DND-41 (cell line): ENCODE measurements at regions not wholly inside any gene's neighbourhood (a gene's known extent, or its start where the extent isn't known, plus 50 kb on each side); places are given as distances from the start of the nearest gene placed in this dataset.

Source experiments
- ATAC-seq: fragments of 200-7000 bp; cut with Tn5 transposase; 3 replicates; pipeline ENCODE4 v1.9.1; 2021; ENCODE audit warnings: low read depth; ENCODE audit not compliant: insufficient read depth
- DNase-seq: peaks from one replicate; pipeline ENCODE4 v3.0.0-alpha.2; 2020
- H2AFZ ChIP-seq: 2 replicates; pipeline ENCODE4 v1.6.0; 2012; ENCODE audit warnings: low read depth, low read length
- H3K27ac ChIP-seq: 2 replicates; pipeline ENCODE4 v1.5.1; 2012; ENCODE audit warnings: low read length, inconsistent platforms
- H3K27me3 ChIP-seq: fragments of 200-600 bp; sonication (generic); 2 replicates; pipeline ENCODE4 v1.6.0; 2012; ENCODE audit warnings: low read length, mild to moderate bottlenecking, inconsistent platforms; ENCODE audit not compliant: insufficient read depth, poor library complexity
- H3K36me3 ChIP-seq: 2 replicates; pipeline ENCODE4 v1.5.1; 2012; ENCODE audit warnings: low read length, inconsistent platforms; ENCODE audit not compliant: insufficient read depth
- H3K4me1 ChIP-seq: 2 replicates; pipeline ENCODE4 v1.5.1; 2012; ENCODE audit warnings: mild to moderate bottlenecking, low read length; ENCODE audit not compliant: insufficient read depth
- H3K4me2 ChIP-seq: 2 replicates; pipeline ENCODE4 v1.6.0; 2012; ENCODE audit warnings: mild to moderate bottlenecking, moderate library complexity, low read length, inconsistent platforms; ENCODE audit not compliant: insufficient read depth
- H3K4me3 ChIP-seq, 2 experiments: fragments of 200-600 bp in 1 of 2; shearing (Covaris generic) in 1 of 2; 2 replicates each; pipeline ENCODE4 v1.5.1; 2012 to 2016; ENCODE audit warnings: inconsistent platforms in 2 of 2, low read length in 2 of 2, mild to moderate bottlenecking in 2 of 2, low read depth in 1 of 2, moderate library complexity in 1 of 2
- H3K79me2 ChIP-seq: 2 replicates; pipeline ENCODE4 v1.6.0; 2012; ENCODE audit warnings: low read length, inconsistent platforms; ENCODE audit not compliant: insufficient read depth
- H3K9ac ChIP-seq: 2 replicates; pipeline ENCODE4 v1.6.0; 2012; ENCODE audit warnings: low read depth, mild to moderate bottlenecking, inconsistent platforms, low read length, moderate library complexity
- H3K9me3 ChIP-seq: 2 replicates; pipeline ENCODE4 v1.5.1; 2012; ENCODE audit warnings: low read length, moderate library complexity, mild to moderate bottlenecking, inconsistent platforms; ENCODE audit not compliant: insufficient read depth, severe bottlenecking
- H4K20me1 ChIP-seq: 2 replicates; pipeline ENCODE4 v1.6.0; 2012; ENCODE audit warnings: low read length; ENCODE audit not compliant: insufficient read depth
- CTCF ChIP-seq: IDR thresholded peaks from 2 replicates; pipeline ENCODE4 v1.5.1; 2012; ENCODE audit warnings: borderline replicate concordance, low read length, moderate library complexity, mild to moderate bottlenecking; ENCODE audit not compliant: poor library complexity, severe bottlenecking; ENCODE audit errors: extremely low read depth
- EZH2 ChIP-seq: IDR thresholded peaks from 3 replicates; pipeline ENCODE4 v1.6.1; 2012; ENCODE audit warnings: borderline replicate concordance, low read depth, mild to moderate bottlenecking, moderate library complexity, low read length, inconsistent platforms; ENCODE audit not compliant: severe bottlenecking

- H3K9me3 ChIP-seq, result no peaks in the 10 kb centered on the region
- H3K4me2 ChIP-seq, result no peak overlapping the region
- DNase-seq (no peak), ATAC-seq (no peak)
- H3K79me2 ChIP-seq, result no peaks in the 10 kb centered on the region
- no peak overlapping the region for H3K9ac ChIP-seq
- no peak for TF ChIP-seq CTCF
- no peak for TF ChIP-seq EZH2
- H3K4me1 ChIP-seq, result no peaks in the 10 kb centered on the region
- H4K20me1 ChIP-seq, result no peaks in the 10 kb centered on the region
- H2AFZ ChIP-seq, result no peak overlapping the region
- H3K27me3 ChIP-seq, result no peaks in the 10 kb centered on the region
- H3K4me3 ChIP-seq, result no peak overlapping the region
- no peaks in the 10 kb centered on the region for H3K36me3 ChIP-seq
- no peak overlapping the region for H3K27ac ChIP-seq
Measured at GRCh38 chr5:167804512-167805220, 486.8 kb upstream of the WWC1 start.

- Histone ChIP-seq H3K9ac (no peak overlapping the region), H4K20me1 (no peaks in the 10 kb centered on the region), H3K4me3 (no peak overlapping the region), H3K4me2 (no peak overlapping the region), H3K27me3 (no peaks in the 10 kb centered on the region), H3K9me3 (no peaks in the 10 kb centered on the region), H3K36me3 (no peaks in the 10 kb centered on the region), H3K79me2 (no peaks in the 10 kb centered on the region), H3K4me1 (no peaks in the 10 kb centered on the region), H3K27ac (no peak overlapping the region), H2AFZ (no peak overlapping the region)
- DNase-seq (no peak), ATAC-seq (no peak)
- TF ChIP-seq EZH2, result no peak
Measured at GRCh38 chr5:167810573-167810972, 480.9 kb upstream of the WWC1 start.

GRCh38 chr5:167812871-167813270, 478.6 kb upstream of the WWC1 start:
- no peak for TF ChIP-seq CTCF
- TF ChIP-seq EZH2, result no peak
- H3K4me1 ChIP-seq, result no peaks in the 10 kb centered on the region
- H3K27ac ChIP-seq, result no peak overlapping the region
- DNase-seq (no peak), ATAC-seq (no peak)
- no peaks in the 10 kb centered on the region for H4K20me1 ChIP-seq
- no peak overlapping the region for H2AFZ ChIP-seq
- H3K27me3 ChIP-seq, result no peaks in the 10 kb centered on the region
- no peaks in the 10 kb centered on the region for H3K9me3 ChIP-seq
- no peaks in the 10 kb centered on the region for H3K79me2 ChIP-seq
- H3K36me3 ChIP-seq, result no peaks in the 10 kb centered on the region
- no peak overlapping the region for H3K4me3 ChIP-seq
- no peak overlapping the region for H3K9ac ChIP-seq
- no peak overlapping the region for H3K4me2 ChIP-seq

GRCh38 chr5:167813389-167813788, 478.1 kb upstream of the WWC1 start:
- DNase-seq (no peak), ATAC-seq (no peak)
- Histone ChIP-seq H3K27me3 (no peaks in the 10 kb centered on the region), H3K9me3 (no peaks in the 10 kb centered on the region), H4K20me1 (no peaks in the 10 kb centered on the region), H2AFZ (no peak overlapping the region), H3K4me1 (no peaks in the 10 kb centered on the region), H3K79me2 (no peaks in the 10 kb centered on the region), H3K36me3 (no peaks in the 10 kb centered on the region), H3K9ac (no peak overlapping the region), H3K27ac (no peak overlapping the region), H3K4me3 (no peak overlapping the region), H3K4me2 (no peak overlapping the region)
- no peak for TF ChIP-seq EZH2
- no peak for TF ChIP-seq CTCF
